GM06990 (cell line): ENCODE measurements at regions not wholly inside any gene's neighbourhood (a gene's known extent, or its start where the extent isn't known, plus 50 kb on each side); places are given as distances from the start of the nearest gene placed in this dataset.

Experiments
- DNase-seq: peaks from one replicate; pipeline ENCODE4 v3.0.0-alpha.2; 2011; ENCODE audit not compliant: insufficient read length; ENCODE audit errors: extremely low read depth
- H3K27me3 ChIP-seq: replicated peaks from 2 replicates; pipeline ENCODE4 v1.6.0; 2011; ENCODE audit warnings: low read length; ENCODE audit not compliant: control insufficient read depth, insufficient read depth
- H3K36me3 ChIP-seq: 2 replicates; pipeline ENCODE4 v1.5.1; 2011; ENCODE audit warnings: low read length; ENCODE audit not compliant: control insufficient read depth, insufficient read depth
- H3K4me3 ChIP-seq: replicated peaks from 2 replicates; pipeline ENCODE4 v1.5.1; 2011; ENCODE audit warnings: low read depth, mild to moderate bottlenecking, control low read depth, low read length
- TF ChIP-seq, protein P1 (sequence below): IDR thresholded peaks from 2 replicates; pipeline ENCODE4 v1.5.1; 2011; ENCODE audit warnings: low read length, control low read depth, mild to moderate bottlenecking, inconsistent platforms; ENCODE audit not compliant: insufficient read depth, poor library complexity, severe bottlenecking

DNA sequence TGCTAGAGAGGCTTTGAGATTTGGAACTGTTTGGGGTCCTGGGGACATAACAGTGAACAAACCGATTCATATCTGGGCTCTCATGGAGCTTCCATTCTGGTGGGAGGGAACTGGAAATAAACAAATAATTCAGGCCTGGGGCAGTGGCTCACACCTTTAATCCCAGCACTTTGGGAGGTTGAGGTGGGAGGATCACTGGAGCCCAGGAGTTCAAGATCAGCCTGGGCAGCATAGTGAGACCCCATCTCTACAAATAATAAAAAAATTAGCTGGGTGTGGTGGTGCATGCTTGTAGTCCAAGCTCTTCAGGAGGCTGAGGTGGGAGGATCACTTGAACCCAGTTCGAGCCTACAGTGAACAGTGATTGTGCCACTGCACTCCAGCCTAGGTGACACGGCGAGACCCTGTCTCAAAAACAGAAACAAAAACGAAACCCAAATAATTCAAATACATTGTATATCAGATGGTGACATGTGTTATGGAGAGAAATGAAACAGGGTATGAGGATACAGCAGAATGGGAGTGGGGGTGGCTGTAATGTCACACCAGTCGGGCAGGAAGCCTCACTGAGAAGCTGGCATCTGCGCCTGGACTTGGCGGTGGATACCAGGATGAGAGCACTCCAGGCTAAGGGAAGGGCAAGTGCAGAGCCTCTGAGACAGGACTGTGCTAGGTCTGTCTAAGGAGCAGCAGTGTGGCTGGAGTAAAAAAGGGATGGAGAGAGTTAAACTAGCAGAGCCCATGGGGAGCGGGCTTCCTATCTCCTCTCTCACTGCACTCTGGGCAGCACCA is 131.1 kb upstream of the ZNF536 start:
- H3K4me3 ChIP-seq, result no peak overlapping the region
- H3K36me3 ChIP-seq, result no peaks in the 10 kb centered on the region
- no peak for DNase-seq
- TF ChIP-seq, protein P1, sequence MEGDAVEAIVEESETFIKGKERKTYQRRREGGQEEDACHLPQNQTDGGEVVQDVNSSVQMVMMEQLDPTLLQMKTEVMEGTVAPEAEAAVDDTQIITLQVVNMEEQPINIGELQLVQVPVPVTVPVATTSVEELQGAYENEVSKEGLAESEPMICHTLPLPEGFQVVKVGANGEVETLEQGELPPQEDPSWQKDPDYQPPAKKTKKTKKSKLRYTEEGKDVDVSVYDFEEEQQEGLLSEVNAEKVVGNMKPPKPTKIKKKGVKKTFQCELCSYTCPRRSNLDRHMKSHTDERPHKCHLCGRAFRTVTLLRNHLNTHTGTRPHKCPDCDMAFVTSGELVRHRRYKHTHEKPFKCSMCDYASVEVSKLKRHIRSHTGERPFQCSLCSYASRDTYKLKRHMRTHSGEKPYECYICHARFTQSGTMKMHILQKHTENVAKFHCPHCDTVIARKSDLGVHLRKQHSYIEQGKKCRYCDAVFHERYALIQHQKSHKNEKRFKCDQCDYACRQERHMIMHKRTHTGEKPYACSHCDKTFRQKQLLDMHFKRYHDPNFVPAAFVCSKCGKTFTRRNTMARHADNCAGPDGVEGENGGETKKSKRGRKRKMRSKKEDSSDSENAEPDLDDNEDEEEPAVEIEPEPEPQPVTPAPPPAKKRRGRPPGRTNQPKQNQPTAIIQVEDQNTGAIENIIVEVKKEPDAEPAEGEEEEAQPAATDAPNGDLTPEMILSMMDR, result no peak
- H3K27me3 ChIP-seq, result no peaks in the 10 kb centered on the region; the same call in none of the 2 replicates

GRCh38 chr19:30244533-30244932 is 127.7 kb upstream of the ZNF536 start:
- H3K4me3 ChIP-seq, result no peak overlapping the region
- no peaks in the 10 kb centered on the region for H3K36me3 ChIP-seq
- TF ChIP-seq, protein P1, result no peak
- no peaks in the 10 kb centered on the region; the same call in 1 of the 2 replicates for H3K27me3 ChIP-seq
- no peak for DNase-seq

DNA sequence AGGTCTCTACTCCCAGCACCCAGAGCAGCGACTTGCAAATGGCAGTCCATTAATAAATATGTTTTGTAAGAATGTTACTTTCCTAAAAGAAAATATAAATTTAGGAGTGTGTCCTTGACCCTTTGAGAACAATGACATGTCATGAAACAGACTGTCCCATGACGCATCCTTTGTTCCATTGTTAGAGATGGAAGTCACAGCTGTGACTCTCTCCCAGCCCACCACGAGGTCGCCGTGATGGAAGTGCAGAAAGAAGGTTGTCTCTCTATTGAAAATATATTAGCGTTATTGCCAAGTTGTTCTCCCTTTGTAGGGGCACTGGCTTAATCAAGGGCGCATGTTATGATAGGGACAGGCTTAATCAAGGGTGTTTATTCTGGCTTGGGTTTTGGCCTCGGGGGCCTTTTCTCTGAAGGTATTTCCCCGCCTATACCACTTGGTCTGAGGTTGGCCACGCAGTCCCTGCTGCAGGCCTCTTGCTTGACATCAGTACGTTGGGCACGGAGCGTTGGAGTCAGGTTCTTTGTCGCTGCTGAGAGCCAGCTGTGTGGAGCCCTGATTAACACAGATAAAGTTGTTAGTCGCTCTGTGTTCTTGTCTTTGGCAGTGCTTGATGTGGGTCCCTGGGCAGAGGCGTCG is 126.7 kb upstream of the ZNF536 start:
- Histone ChIP-seq H3K36me3 (no peaks in the 10 kb centered on the region), H3K4me3 (no peak overlapping the region)
- TF ChIP-seq, protein P1, result no peak

DNA sequence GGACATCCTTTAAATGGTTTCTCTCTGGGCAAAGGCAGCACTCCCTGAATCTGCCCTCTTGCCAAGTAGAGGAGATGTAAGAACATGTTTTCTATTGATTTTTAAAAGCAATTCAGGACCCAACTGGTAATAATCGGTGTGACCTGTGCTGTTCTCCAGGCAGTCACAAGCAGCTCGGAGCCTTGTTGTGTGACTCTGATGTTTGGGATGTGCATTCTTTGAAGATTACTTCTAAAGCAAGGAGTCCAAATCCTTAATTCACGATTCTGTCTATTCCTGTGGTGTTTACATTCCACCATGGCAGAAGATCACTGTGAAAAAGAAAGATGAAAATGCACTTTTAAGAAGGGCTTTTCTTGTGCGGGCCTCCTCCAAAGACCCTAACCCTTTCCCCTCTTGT is 122.3 kb upstream of the ZNF536 start:
- H3K27me3 ChIP-seq, result no peaks in the 10 kb centered on the region; the same call in 1 of the 2 replicates
- TF ChIP-seq, protein P1, result no peak
- no peak for DNase-seq
- H3K4me3 ChIP-seq, result no peak overlapping the region
- no peaks in the 10 kb centered on the region for H3K36me3 ChIP-seq

More for the DNA sequence above, 126.7 kb upstream of the ZNF536 start:
- no peak for DNase-seq
- H3K27me3 ChIP-seq, result no peaks in the 10 kb centered on the region; the same call in 1 of the 2 replicates

DNA sequence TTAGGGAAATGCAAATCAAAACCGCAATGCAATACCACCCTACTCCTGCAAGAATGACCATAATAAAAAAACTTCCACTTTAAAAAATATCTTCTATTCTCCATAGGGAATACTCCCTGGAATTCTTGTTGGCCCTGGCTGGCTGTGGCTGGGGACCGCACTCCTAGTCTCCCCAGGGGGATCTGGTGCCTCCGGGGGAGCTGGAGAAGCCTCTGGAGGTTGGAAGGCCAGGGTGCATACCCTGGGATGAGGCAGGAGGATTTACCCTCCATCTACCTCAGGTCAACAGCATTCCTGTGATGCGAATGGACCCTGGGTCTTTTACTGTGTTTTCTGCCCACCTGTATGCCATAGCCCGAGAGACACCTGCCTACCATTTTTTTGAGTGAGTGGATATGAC is 120.0 kb upstream of the ZNF536 start:
- H3K36me3 ChIP-seq, result no peaks in the 10 kb centered on the region
- TF ChIP-seq, protein P1, result no peak
- H3K27me3 ChIP-seq, result no peaks in the 10 kb centered on the region; the same call in 1 of the 2 replicates
- DNase-seq, result no peak
- H3K4me3 ChIP-seq, result no peak overlapping the region
